SK-N-MC (cell line): ENCODE measurements at regions not wholly inside any gene's neighbourhood (a gene's known extent, or its start where the extent isn't known, plus 50 kb on each side); places are given as distances from the start of the nearest gene placed in this dataset.

Experiments used
- DNase-seq: peaks from one replicate; pipeline ENCODE4 v3.0.0-alpha.2; 2011; ENCODE audit warnings: low read depth, low spot score
- H3K27ac ChIP-seq: fragments of 200-600 bp; sonication (generic); 2 replicates; pipeline ENCODE4 v1.5.1; 2016; ENCODE audit warnings: mixed run types
- H3K36me3 ChIP-seq: fragments of 200-600 bp; sonication (generic); 2 replicates; pipeline ENCODE4 v1.6.1; 2017; ENCODE audit warnings: antibody characterized with exemption, low read length, mixed read lengths; ENCODE audit not compliant: insufficient read depth
- H3K4me3 ChIP-seq: fragments of 200-600 bp; sonication (generic); 2 replicates; pipeline ENCODE4 v1.5.1; 2016
- H3K9ac ChIP-seq: fragments of 200-600 bp; sonication (generic); 2 replicates; pipeline ENCODE4 v1.8.0; 2017; ENCODE audit warnings: mixed run types, mixed read lengths; ENCODE audit not compliant: insufficient read length
- H3K9me3 ChIP-seq: fragments of 200-600 bp; sonication (generic); 2 replicates; pipeline ENCODE4 v1.6.1; 2017; ENCODE audit warnings: low read depth, mild to moderate bottlenecking, antibody characterized with exemption, low read length, moderate library complexity, mixed read lengths
- EZH2 ChIP-seq: fragments of 200-600 bp; sonication (generic); IDR thresholded peaks from one replicate; pipeline ENCODE4 v1.6.1; 2017; ENCODE audit warnings: antibody characterized with exemption
- FOXP2 ChIP-seq: optimal IDR thresholded peaks from 2 replicates; pipeline ENCODE3; 2011; ENCODE audit warnings: mild to moderate bottlenecking, moderate library complexity; ENCODE audit not compliant: insufficient read depth; ENCODE audit errors: extremely low read length, control extremely low read depth
- POLR2AphosphoS5 ChIP-seq: IDR thresholded peaks from 2 replicates; pipeline ENCODE4 v1.6.1; 2012; ENCODE audit warnings: mild to moderate bottlenecking, low read depth, low read length, borderline replicate concordance

- no peak overlapping the region for H3K9ac ChIP-seq
- no peak overlapping the region for H3K4me3 ChIP-seq
- no peaks in the 10 kb centered on the region for H3K9me3 ChIP-seq
- no peak overlapping the region for H3K27ac ChIP-seq
- no peak for DNase-seq
- no peak for TF ChIP-seq POLR2AphosphoS5
- no peak for TF ChIP-seq FOXP2
- no peak for TF ChIP-seq EZH2
- no peaks in the 10 kb centered on the region for H3K36me3 ChIP-seq
Observed at GRCh38 chr20:61031101-61031830, 220.8 kb upstream of the CDH4 start.

GRCh38 chr20:61037498-61037897 lies 214.6 kb upstream of the CDH4 start:
- H3K36me3 ChIP-seq: no peaks in the 10 kb centered on the region
- no peak for DNase-seq
- H3K4me3 ChIP-seq: no peak overlapping the region
- TF ChIP-seq POLR2AphosphoS5: no peak
- no peak for TF ChIP-seq EZH2
- TF ChIP-seq FOXP2: no peak
- no peaks in the 10 kb centered on the region for H3K9me3 ChIP-seq
- H3K9ac ChIP-seq: no peak overlapping the region
- no peak overlapping the region for H3K27ac ChIP-seq

GRCh38 chr20:61041481-61041880 lies 210.6 kb upstream of the CDH4 start:
- Histone ChIP-seq H3K4me3 (no peak overlapping the region), H3K9me3 (no peaks in the 10 kb centered on the region), H3K36me3 (no peaks in the 10 kb centered on the region), H3K27ac (no peak overlapping the region), H3K9ac (no peak overlapping the region)
- no peak for DNase-seq
- TF ChIP-seq POLR2AphosphoS5 (no peak), EZH2 (no peak), FOXP2 (no peak)

GRCh38 chr20:61042506-61043385 lies 209.3 kb upstream of the CDH4 start:
- no peak overlapping the region for H3K9ac ChIP-seq
- H3K27ac ChIP-seq: no peak overlapping the region
- no peaks in the 10 kb centered on the region for H3K36me3 ChIP-seq
- no peak overlapping the region for H3K4me3 ChIP-seq
- no peak for TF ChIP-seq FOXP2
- TF ChIP-seq POLR2AphosphoS5: no peak
- no peak for TF ChIP-seq EZH2
- no peaks in the 10 kb centered on the region for H3K9me3 ChIP-seq
- DNase-seq: no peak

GRCh38 chr20:61043681-61044080 lies 208.4 kb upstream of the CDH4 start:
- Histone ChIP-seq H3K9ac (no peak overlapping the region), H3K9me3 (no peaks in the 10 kb centered on the region), H3K27ac (no peak overlapping the region), H3K36me3 (no peaks in the 10 kb centered on the region), H3K4me3 (no peak overlapping the region)
- TF ChIP-seq EZH2 (no peak), POLR2AphosphoS5 (no peak), FOXP2 (no peak)
- DNase-seq: no peak

- H3K27ac ChIP-seq: no peak overlapping the region
- no peak overlapping the region for H3K4me3 ChIP-seq
- no peaks in the 10 kb centered on the region for H3K36me3 ChIP-seq
- no peak overlapping the region for H3K9ac ChIP-seq
- TF ChIP-seq EZH2 (no peak), FOXP2 (no peak), POLR2AphosphoS5 (no peak)
- no peak for DNase-seq
- no peaks in the 10 kb centered on the region for H3K9me3 ChIP-seq
Observed at GRCh38 chr20:61044499-61044898, 207.6 kb upstream of the CDH4 start.

- no peaks in the 10 kb centered on the region for H3K9me3 ChIP-seq
- DNase-seq: no peak
- H3K36me3 ChIP-seq: no peaks in the 10 kb centered on the region
- H3K4me3 ChIP-seq: no peak overlapping the region
- H3K27ac ChIP-seq: no peak overlapping the region
- TF ChIP-seq FOXP2 (no peak), EZH2 (no peak)
- H3K9ac ChIP-seq: no peak overlapping the region
Observed at GRCh38 chr20:61045091-61045490, 207.0 kb upstream of the CDH4 start.

- Histone ChIP-seq H3K36me3 (no peaks in the 10 kb centered on the region), H3K4me3 (no peak overlapping the region), H3K9me3 (no peaks in the 10 kb centered on the region), H3K9ac (no peak overlapping the region), H3K27ac (no peak overlapping the region)
- no peak for DNase-seq
- no peak for TF ChIP-seq FOXP2
- TF ChIP-seq POLR2AphosphoS5: no peak
- TF ChIP-seq EZH2: no peak
Observed at GRCh38 chr20:61045876-61046585, 206.0 kb upstream of the CDH4 start.
